K562 (cell line): ENCODE measurements at regions not wholly inside any gene's neighbourhood (a gene's known extent, or its start where the extent isn't known, plus 50 kb on each side); places are given as distances from the start of the nearest gene placed in this dataset.

ENCODE experiments used
- ATAC-seq: fragments of 200-7000 bp; cut with Tn5 transposase; 3 replicates; pipeline ENCODE4 v1.9.1; 2020; ENCODE audit warnings: moderate library complexity
- BruUV-seq: library from RNA; stranded (reverse); fragments of 400-500 nt; replicated peaks from 2 replicates; lab custom pipeline; 2021; lab: Mats Ljungman, UMichigan
- CTCF ChIA-PET: fragments of 300-600 bp; formaldehyde crosslinking; extraction: SDS; loops from one replicate; lab custom pipeline; 2021; ENCODE audit warnings: low intra/inter-chr PET ratio; lab: Yijun Ruan, JAX
- POLR2A ChIA-PET: fragments of 300-600, 350-650 bp; sonication (Branson Sonifier 250); formaldehyde crosslinking; extraction: SDS; loops from one replicate; lab custom pipeline; 2021; ENCODE audit warnings: antibody characterized with exemption, inconsistent platforms; lab: Yijun Ruan, JAX
- DNase-seq, 4 experiments: peaks; one replicate each; pipeline versions ENCODE4 v3.0.0 to v3.0.0-alpha.2; 2011 to 2018; ENCODE audit warnings: low spot score in 3 of 4, mixed read lengths in 3 of 4; ENCODE audit errors: extremely low read depth in 1 of 4
- FAIRE-seq: peaks from 2 replicates; lab custom pipeline; 2011; peaks lifted over from hg19 to GRCh38; lab: Jason Lieb, UNC
- H2AFZ ChIP-seq: 2 replicates; pipeline ENCODE4 v1.6.0; 2011; ENCODE audit warnings: low read depth, low read length, control low read depth, inconsistent platforms
- H3K27ac ChIP-seq: fragments of 200-600 bp; 3 replicates; pipeline ENCODE4 v1.8.0; 2011; ENCODE audit warnings: low read depth, mild to moderate bottlenecking, control low read depth, inconsistent platforms, low read length, moderate library complexity, mixed read lengths; ENCODE audit errors: extremely low read depth
- H3K27me3 ChIP-seq, 2 experiments: fragments of 300-600 bp in 1 of 2; 2 replicates in 1 of 2; 3 replicates in 1 of 2; pipeline versions ENCODE4 v1.6.0 to v1.8.0; 2011; ENCODE audit warnings: inconsistent platforms in 2 of 2, low read length in 2 of 2, mild to moderate bottlenecking in 1 of 2, mixed read lengths in 1 of 2, moderate library complexity in 1 of 2; ENCODE audit not compliant: control insufficient read depth in 2 of 2, insufficient read depth in 2 of 2
- H3K36me3 ChIP-seq: fragments of 300-600 bp; 3 replicates; pipeline ENCODE4 v1.8.0; 2011; ENCODE audit warnings: mild to moderate bottlenecking, low read length, inconsistent platforms; ENCODE audit not compliant: control insufficient read depth, insufficient read depth
- H3K4me1 ChIP-seq, 2 experiments: fragments of 200-600 bp in 1 of 2; replicated peaks in 1 of 2; 2 replicates in 1 of 2; 3 replicates in 1 of 2; pipeline versions ENCODE4 v1.5.1 to v1.8.0; 2011; ENCODE audit warnings: inconsistent platforms in 2 of 2, low read length in 2 of 2, mild to moderate bottlenecking in 1 of 2, mixed read lengths in 1 of 2, moderate library complexity in 1 of 2; ENCODE audit not compliant: control insufficient read depth in 2 of 2, insufficient read depth in 2 of 2
- H3K4me2 ChIP-seq: 2 replicates; pipeline ENCODE4 v1.6.1; 2011; ENCODE audit warnings: low read length, control low read depth, inconsistent platforms, mixed read lengths; ENCODE audit not compliant: insufficient read depth
- H3K4me3 ChIP-seq: fragments of 200-600 bp; sonication (generic), shearing (Covaris generic); 2 replicates; pipeline ENCODE4 v1.5.1; 2016; ENCODE audit warnings: control low read depth, inconsistent platforms
- H3K79me2 ChIP-seq: fragments of 200-600 bp; 3 replicates; pipeline ENCODE4 v1.8.0; 2011; ENCODE audit warnings: low read length, inconsistent platforms; ENCODE audit not compliant: control insufficient read depth, insufficient read depth
- H3K9ac ChIP-seq, 2 experiments: 2 replicates each; pipeline versions ENCODE4 v1.6.0 to v1.6.1; 2011; ENCODE audit warnings: low read depth in 2 of 2, low read length in 2 of 2, control low read depth in 1 of 2, inconsistent platforms in 1 of 2, mild to moderate bottlenecking in 1 of 2, mixed read lengths in 1 of 2; ENCODE audit not compliant: insufficient read depth in 1 of 2
- H3K9me1 ChIP-seq: one replicate; pipeline ENCODE4 v1.6.0; 2011; ENCODE audit warnings: inconsistent platforms, mild to moderate bottlenecking, low read length, moderate library complexity; ENCODE audit not compliant: control insufficient read depth, insufficient read depth
- H3K9me3 ChIP-seq: replicated peaks from 2 replicates; pipeline ENCODE4 v1.5.1; 2011; ENCODE audit warnings: low read depth, low read length, inconsistent platforms; ENCODE audit not compliant: control insufficient read depth, insufficient read depth
- H4K20me1 ChIP-seq: replicated peaks from 2 replicates; pipeline ENCODE4 v1.6.1; 2011; ENCODE audit warnings: low read length, inconsistent platforms, mixed read lengths; ENCODE audit not compliant: control insufficient read depth, insufficient read depth
- EGR1 ChIP-seq: fragments of 450-650 bp; conservative IDR thresholded peaks from 2 replicates; pipeline ENCODE4 v1.6.1; 2017; ENCODE audit warnings: mild to moderate bottlenecking
- MAZ ChIP-seq, 2 experiments: fragments of 450-650 bp in 1 of 2; sonication (generic) in 1 of 2; formaldehyde crosslinking; IDR thresholded peaks in 1 of 2; conservative IDR thresholded peaks in 1 of 2; 2 replicates each; pipeline versions ENCODE4 v1.4.0 to v1.5.0; 2020; ENCODE audit warnings: mild to moderate bottlenecking in 1 of 2, missing genetic modification reagents in 1 of 2
- MTA2 ChIP-seq: fragments of 450-650 bp; IDR thresholded peaks from 2 replicates; pipeline ENCODE4 v1.6.1; 2016; ENCODE audit warnings: low read depth
- TGIF2 ChIP-seq: sonication (generic); formaldehyde crosslinking; IDR thresholded peaks from 2 replicates; pipeline ENCODE4 v1.8.1; 2022; ENCODE audit warnings: mild to moderate bottlenecking, missing genetic modification reagents, moderate library complexity
- XRCC3 ChIP-seq: fragments of 450-650 bp; IDR thresholded peaks from 2 replicates; pipeline ENCODE4 v1.6.1; 2017; ENCODE audit warnings: mild to moderate bottlenecking, moderate library complexity
- ZBTB5 ChIP-seq: fragments of 450-650 bp; IDR thresholded peaks from 2 replicates; pipeline ENCODE4 v1.6.1; 2017; ENCODE audit warnings: antibody characterized with exemption
- ZNF133 ChIP-seq: fragments of 250-450 bp; sonication (Bioruptor Pico); IDR thresholded peaks from 2 replicates; pipeline ENCODE4 v1.4.0; 2020; ENCODE audit warnings: mild to moderate bottlenecking
- WGBS: fragments of 100-300 bp; shearing (Covaris generic); methylation state at CpG from one replicate; pipeline ENCODE4 v1.1.6; 2016; ENCODE audit warnings: low coverage, mixed read lengths; ENCODE audit not compliant: insufficient coverage; ENCODE audit errors: missing lambda C conversion rate; 5-methylcytosine and 5-hydroxymethylcytosine counted together
- in situ Hi-C: fragments of 300-500 bp; cut with MboI; formaldehyde crosslinking; loops from 4 replicates; pipeline ENCODE4 v1.15.0; 2018; ENCODE audit warnings: inconsistent platforms, mixed read lengths
- intact Hi-C: fragments of 100-400 bp; cut with micrococcal nuclease; formaldehyde crosslinking; loops from 2 replicates; pipeline ENCODE4 v1.14.2; 2022
- TF ChIP-seq, protein P1 (sequence below): fragments of 200-600 bp; sonication (generic); IDR thresholded peaks from one replicate; pipeline ENCODE4 v1.6.1; 2012; ENCODE audit warnings: mild to moderate bottlenecking, low read depth, low read length, inconsistent platforms
- TF ChIP-seq, protein P2 (sequence below): fragments of 250-450 bp; sonication (Bioruptor Pico); IDR thresholded peaks from 2 replicates; pipeline ENCODE4 v1.4.0; 2020; ENCODE audit warnings: mild to moderate bottlenecking, moderate library complexity

- FAIRE-seq (no peak), DNase-seq (no peak), ATAC-seq (no peak)
- H3K79me2 ChIP-seq: no peaks in the 10 kb centered on the region
- 0% methylated on average over 3 of the region's 3 CpGs for WGBS
- no peak overlapping the region for H2AFZ ChIP-seq
- H3K9me1 ChIP-seq: no peaks in the 10 kb centered on the region
- H3K27me3 ChIP-seq: no peaks in the 10 kb centered on the region
- CTCF ChIA-PET: no interaction called here
- H3K36me3 ChIP-seq: no peaks in the 10 kb centered on the region
- in situ Hi-C loops: no loop called here
- H3K4me2 ChIP-seq: no peak overlapping the region
- no peak for TF ChIP-seq TGIF2 (CRISPR knock-in tag)
- TF ChIP-seq XRCC3: no peak
- TF ChIP-seq MAZ (CRISPR knock-in tag; conservative IDR thresholded peaks at IDR 0.05 in 1 of 2, IDR thresholded peaks at IDR 0.05 in 1 of 2): no peak
- TF ChIP-seq EGR1: no peak
- TF ChIP-seq, protein P1, sequence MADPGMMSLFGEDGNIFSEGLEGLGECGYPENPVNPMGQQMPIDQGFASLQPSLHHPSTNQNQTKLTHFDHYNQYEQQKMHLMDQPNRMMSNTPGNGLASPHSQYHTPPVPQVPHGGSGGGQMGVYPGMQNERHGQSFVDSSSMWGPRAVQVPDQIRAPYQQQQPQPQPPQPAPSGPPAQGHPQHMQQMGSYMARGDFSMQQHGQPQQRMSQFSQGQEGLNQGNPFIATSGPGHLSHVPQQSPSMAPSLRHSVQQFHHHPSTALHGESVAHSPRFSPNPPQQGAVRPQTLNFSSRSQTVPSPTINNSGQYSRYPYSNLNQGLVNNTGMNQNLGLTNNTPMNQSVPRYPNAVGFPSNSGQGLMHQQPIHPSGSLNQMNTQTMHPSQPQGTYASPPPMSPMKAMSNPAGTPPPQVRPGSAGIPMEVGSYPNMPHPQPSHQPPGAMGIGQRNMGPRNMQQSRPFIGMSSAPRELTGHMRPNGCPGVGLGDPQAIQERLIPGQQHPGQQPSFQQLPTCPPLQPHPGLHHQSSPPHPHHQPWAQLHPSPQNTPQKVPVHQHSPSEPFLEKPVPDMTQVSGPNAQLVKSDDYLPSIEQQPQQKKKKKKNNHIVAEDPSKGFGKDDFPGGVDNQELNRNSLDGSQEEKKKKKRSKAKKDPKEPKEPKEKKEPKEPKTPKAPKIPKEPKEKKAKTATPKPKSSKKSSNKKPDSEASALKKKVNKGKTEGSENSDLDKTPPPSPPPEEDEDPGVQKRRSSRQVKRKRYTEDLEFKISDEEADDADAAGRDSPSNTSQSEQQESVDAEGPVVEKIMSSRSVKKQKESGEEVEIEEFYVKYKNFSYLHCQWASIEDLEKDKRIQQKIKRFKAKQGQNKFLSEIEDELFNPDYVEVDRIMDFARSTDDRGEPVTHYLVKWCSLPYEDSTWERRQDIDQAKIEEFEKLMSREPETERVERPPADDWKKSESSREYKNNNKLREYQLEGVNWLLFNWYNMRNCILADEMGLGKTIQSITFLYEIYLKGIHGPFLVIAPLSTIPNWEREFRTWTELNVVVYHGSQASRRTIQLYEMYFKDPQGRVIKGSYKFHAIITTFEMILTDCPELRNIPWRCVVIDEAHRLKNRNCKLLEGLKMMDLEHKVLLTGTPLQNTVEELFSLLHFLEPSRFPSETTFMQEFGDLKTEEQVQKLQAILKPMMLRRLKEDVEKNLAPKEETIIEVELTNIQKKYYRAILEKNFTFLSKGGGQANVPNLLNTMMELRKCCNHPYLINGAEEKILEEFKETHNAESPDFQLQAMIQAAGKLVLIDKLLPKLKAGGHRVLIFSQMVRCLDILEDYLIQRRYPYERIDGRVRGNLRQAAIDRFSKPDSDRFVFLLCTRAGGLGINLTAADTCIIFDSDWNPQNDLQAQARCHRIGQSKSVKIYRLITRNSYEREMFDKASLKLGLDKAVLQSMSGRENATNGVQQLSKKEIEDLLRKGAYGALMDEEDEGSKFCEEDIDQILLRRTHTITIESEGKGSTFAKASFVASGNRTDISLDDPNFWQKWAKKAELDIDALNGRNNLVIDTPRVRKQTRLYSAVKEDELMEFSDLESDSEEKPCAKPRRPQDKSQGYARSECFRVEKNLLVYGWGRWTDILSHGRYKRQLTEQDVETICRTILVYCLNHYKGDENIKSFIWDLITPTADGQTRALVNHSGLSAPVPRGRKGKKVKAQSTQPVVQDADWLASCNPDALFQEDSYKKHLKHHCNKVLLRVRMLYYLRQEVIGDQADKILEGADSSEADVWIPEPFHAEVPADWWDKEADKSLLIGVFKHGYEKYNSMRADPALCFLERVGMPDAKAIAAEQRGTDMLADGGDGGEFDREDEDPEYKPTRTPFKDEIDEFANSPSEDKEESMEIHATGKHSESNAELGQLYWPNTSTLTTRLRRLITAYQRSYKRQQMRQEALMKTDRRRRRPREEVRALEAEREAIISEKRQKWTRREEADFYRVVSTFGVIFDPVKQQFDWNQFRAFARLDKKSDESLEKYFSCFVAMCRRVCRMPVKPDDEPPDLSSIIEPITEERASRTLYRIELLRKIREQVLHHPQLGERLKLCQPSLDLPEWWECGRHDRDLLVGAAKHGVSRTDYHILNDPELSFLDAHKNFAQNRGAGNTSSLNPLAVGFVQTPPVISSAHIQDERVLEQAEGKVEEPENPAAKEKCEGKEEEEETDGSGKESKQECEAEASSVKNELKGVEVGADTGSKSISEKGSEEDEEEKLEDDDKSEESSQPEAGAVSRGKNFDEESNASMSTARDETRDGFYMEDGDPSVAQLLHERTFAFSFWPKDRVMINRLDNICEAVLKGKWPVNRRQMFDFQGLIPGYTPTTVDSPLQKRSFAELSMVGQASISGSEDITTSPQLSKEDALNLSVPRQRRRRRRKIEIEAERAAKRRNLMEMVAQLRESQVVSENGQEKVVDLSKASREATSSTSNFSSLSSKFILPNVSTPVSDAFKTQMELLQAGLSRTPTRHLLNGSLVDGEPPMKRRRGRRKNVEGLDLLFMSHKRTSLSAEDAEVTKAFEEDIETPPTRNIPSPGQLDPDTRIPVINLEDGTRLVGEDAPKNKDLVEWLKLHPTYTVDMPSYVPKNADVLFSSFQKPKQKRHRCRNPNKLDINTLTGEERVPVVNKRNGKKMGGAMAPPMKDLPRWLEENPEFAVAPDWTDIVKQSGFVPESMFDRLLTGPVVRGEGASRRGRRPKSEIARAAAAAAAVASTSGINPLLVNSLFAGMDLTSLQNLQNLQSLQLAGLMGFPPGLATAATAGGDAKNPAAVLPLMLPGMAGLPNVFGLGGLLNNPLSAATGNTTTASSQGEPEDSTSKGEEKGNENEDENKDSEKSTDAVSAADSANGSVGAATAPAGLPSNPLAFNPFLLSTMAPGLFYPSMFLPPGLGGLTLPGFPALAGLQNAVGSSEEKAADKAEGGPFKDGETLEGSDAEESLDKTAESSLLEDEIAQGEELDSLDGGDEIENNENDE: no peak
- TF ChIP-seq, protein P2, sequence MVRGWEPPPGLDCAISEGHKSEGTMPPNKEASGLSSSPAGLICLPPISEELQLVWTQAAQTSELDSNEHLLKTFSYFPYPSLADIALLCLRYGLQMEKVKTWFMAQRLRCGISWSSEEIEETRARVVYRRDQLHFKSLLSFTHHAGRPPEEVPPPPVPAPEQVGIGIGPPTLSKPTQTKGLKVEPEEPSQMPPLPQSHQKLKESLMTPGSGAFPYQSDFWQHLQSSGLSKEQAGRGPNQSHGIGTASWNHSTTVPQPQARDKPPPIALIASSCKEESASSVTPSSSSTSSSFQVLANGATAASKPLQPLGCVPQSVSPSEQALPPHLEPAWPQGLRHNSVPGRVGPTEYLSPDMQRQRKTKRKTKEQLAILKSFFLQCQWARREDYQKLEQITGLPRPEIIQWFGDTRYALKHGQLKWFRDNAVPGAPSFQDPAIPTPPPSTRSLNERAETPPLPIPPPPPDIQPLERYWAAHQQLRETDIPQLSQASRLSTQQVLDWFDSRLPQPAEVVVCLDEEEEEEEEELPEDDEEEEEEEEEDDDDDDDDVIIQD (CRISPR knock-in tag): no peak
- no peak for TF ChIP-seq ZBTB5
- no peak for TF ChIP-seq ZNF133
- no peak for TF ChIP-seq MTA2
- H3K4me1 ChIP-seq: no peaks in the 10 kb centered on the region
- no TSS peak for BruUV-seq
- H3K27ac ChIP-seq: no peak overlapping the region
- intact Hi-C loops: no loop called here
- H3K9me3 ChIP-seq: no peaks in the 10 kb centered on the region
- no peaks in the 10 kb centered on the region for H4K20me1 ChIP-seq
- H3K4me3 ChIP-seq: no peak overlapping the region
- H3K9ac ChIP-seq: no peak overlapping the region
- POLR2A ChIA-PET: interaction anchor here (1.0 kb wide), 1 partner anchor 10 kb away, joined by 3 read pairs; no protein-coding TSS in a partner anchor
These were observed 151.9 kb upstream of the TANK start for GRCh38 chr2:161008311-161008710.
